GM21723 (cell line): ENCODE measurements at regions not wholly inside any gene's neighbourhood (a gene's known extent, or its start where the extent isn't known, plus 50 kb on each side); places are given as distances from the start of the nearest gene placed in this dataset.

Source experiments
- ATAC-seq: cut with Tn5 transposase; IDR thresholded peaks from one replicate; pipeline ENCODE4 v1.9.1; 2021; ENCODE audit warnings: mild to moderate bottlenecking, moderate library complexity; ENCODE audit not compliant: unreplicated experiment

DNA sequence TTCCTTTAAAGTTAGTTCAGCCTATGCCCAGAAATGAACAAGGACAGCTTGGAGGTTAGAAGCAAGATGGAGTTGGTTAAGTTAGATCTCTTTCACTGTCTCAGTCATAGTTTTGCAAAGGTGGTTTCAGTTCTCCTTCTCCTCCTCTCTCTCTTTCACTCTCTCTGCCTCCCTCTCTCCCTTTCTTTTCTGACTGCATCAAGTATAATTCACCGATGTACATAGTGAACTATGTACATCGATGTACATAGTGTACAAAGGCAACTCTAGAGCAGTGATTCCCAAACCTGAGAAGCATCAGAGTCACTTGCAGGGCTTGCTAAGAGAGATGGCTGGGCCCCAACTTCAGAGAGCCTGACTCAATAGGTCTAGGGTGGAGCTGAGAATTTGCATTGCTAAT, 1259.7 kb downstream of the TYW1 start:
- no peak for ATAC-seq

GRCh38 chr7:68258609-68259008, 1262.0 kb downstream of the TYW1 start:
- ATAC-seq, result no peak

DNA sequence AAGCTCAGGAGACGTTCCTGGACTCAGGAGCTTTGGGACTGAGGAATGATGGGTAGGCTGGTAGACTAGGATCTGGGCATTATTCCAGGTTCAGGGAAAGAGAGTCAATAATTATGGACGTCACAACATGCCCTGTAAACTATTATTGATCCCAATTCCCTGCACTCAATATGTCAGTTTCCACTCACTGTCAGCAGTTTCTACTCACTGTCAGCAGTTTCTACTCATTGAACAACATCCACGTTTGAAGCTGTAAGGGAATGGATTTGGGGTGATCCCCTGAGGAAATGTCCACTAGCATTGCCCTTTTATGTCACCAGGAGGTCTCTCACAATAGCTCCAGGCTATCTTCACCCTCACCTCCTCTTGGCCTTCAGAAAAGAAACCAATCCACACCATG, 1268.6 kb downstream of the TYW1 start:
- no peak for ATAC-seq

DNA sequence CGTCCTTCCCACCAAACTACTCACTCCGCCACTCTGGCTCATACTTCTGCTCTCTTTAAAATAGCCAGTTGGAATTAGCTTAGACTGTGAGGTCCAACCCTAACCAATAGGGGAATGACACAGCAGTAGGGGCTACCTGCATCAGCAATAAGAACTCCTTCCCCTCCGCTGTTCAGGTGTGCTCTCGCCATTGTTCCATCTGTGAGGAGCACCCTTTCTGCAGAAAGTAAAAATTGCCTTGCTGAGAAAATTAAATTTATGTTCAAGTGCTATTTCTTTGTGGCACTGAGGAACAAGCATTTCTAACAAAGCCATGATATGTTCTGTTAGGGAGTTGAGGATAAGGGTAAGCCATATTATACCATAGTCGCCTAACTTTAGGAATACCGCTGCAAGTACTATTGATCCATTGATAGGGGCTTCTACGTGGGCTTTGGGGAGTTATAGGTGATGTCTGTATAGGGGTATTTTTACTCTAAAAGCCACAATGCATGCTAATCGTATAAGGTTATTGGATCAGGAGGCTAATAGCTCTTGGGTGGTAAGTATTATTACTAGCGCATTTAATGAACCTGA, 1269.5 kb downstream of the TYW1 start:
- no peak for ATAC-seq

DNA sequence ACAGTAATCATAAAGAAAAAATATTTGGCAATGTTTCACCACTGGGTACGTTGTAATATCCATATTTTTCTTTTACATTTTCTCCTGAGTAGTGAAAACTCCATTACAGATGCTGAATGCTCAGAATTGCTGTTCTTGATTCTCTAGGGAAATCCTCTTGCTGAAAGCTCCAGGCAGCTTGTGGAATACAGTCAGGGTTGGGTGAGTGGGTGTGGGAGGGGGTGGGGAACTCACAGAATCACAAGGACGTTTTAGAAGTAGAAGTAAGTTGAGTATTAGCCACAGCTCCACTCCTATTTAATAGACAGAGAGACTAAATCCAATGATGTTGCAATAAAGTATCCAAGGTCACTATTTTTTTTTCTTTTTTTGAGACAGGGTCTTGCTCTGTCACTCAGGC, 1270.9 kb downstream of the TYW1 start:
- no peak for ATAC-seq

- ATAC-seq, result no peak
Observed at GRCh38 chr7:68269405-68269804, 1272.8 kb downstream of the TYW1 start.

DNA sequence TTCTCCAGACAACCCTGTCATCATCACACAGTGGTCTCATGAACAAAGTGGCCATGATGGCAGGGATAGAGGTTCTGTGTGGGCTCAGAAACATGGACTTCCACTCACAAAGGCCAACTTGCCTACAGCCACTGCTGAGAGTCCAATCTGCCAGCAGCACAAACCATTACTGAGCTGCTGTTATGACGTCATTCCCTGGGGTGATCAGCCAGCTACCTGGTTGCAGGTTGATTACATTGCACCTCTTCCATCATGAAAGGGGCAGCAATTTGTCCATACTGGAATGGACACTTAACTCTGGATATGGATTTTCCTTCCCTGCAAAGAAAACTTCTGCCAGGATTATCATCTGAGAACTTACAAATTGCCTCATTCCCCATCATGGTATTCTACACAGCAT, 1275.9 kb downstream of the TYW1 start:
- ATAC-seq, result no peak

DNA sequence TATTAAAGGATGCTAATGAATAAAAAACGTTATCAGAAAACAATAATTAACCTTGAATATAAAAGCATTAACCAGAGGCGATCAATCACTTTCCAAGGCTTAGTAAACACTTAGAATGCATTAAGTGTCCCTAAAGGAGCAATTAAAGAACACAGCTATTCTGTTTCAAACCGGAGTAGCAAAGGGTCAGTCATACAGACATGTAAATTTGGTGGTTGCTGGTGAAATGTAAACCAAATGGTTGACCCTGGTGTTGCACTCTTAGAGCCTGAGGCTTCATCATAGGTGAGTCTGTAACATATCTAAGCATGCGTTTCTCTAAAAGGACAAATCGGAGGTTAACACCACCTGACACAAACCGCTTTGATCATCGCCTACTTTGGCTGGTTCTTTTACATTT, 1280.1 kb downstream of the TYW1 start:
- ATAC-seq, result no peak

GRCh38 chr7:68279827-68280400, 1283.3 kb downstream of the TYW1 start:
- ATAC-seq, result no peak

- no peak for ATAC-seq
Observed at GRCh38 chr7:68280931-68281330, 1284.3 kb downstream of the TYW1 start.

GRCh38 chr7:68288144-68288593, 1291.5 kb downstream of the TYW1 start:
- no peak for ATAC-seq

GRCh38 chr7:68291710-68292109, 1295.1 kb downstream of the TYW1 start:
- no peak for ATAC-seq

- no peak for ATAC-seq
Observed at GRCh38 chr7:68295386-68295785, 1298.8 kb downstream of the TYW1 start.

- no peak for ATAC-seq
Observed at GRCh38 chr7:68304536-68304935, 1293.7 kb upstream of the AUTS2 start.

GRCh38 chr7:68306692-68307107, 1291.6 kb upstream of the AUTS2 start:
- no peak for ATAC-seq

GRCh38 chr7:68309271-68309670, 1289.0 kb upstream of the AUTS2 start:
- no peak for ATAC-seq

GRCh38 chr7:68309806-68310205, 1288.5 kb upstream of the AUTS2 start:
- ATAC-seq, result no peak

GRCh38 chr7:68311958-68312357, 1286.3 kb upstream of the AUTS2 start:
- ATAC-seq, result no peak

GRCh38 chr7:68313806-68314205, 1284.5 kb upstream of the AUTS2 start:
- ATAC-seq, result no peak

- no peak for ATAC-seq
Observed at GRCh38 chr7:68314208-68314607, 1284.1 kb upstream of the AUTS2 start.

GRCh38 chr7:68317476-68317875, 1280.8 kb upstream of the AUTS2 start:
- ATAC-seq, result no peak

- no peak for ATAC-seq
Observed at GRCh38 chr7:68319061-68319460, 1279.2 kb upstream of the AUTS2 start.

DNA sequence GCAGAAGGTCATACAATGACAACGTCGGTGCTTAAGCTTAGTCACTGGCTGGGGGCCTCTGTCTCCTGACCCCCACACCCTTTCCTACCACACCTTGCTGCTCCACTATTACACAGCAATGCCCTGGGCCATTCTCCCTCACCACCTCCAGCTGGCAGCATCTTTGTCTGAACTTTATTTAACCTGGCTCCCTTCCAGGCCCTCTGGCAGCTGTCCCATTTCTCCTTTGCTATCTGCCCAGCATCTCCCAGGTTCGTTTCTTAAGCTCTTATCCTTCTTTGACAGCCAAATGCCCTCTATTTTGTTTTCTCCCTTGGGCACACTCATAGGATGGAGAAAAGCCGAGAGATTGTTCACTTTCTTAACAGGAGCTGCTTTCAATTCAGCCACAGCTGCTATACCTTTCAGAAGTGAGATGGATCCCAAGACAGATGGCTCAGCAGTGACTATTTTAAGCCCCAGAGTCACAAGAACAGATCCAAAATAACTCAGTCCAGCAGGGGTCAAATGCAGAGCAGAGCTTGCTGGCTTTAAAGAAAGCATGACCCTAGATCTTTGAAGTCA, 1277.1 kb upstream of the AUTS2 start:
- no peak for ATAC-seq
